ENCODE measurements at regions not wholly inside any gene's neighbourhood (a gene's known extent, or its start where the extent isn't known, plus 50 kb on each side); places are given as distances from the start of the nearest gene placed in this dataset.

- DNase-seq (ENCODE audit: low read depth in 2 of 3, low spot score in 2 of 3) = no peak
Observed at GRCh38 chr21:25334046-25334730, 273.1 kb downstream of the MRPL39 start.

DNA sequence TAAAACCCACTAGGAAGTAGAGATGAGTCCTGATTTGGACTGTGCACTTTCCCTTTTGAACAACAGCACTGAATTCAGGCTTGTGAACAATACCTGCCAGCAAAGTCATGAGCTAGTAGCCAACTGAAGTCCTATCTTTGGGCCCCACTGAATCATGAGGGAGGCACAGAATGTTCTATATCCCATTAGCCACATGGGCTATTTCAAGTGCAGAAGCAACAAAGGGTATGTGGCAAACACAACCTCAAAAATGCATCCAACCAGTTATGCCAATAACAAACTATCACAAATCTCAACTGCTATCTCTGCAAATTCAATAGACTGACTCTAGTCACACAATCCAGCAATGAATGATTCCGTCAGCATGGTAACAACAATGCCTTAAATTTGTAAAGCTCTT is 276.0 kb downstream of the MRPL39 start:
- DNase-seq (ENCODE audit: low read depth in 2 of 3, low spot score in 2 of 3) = no peak

DNA sequence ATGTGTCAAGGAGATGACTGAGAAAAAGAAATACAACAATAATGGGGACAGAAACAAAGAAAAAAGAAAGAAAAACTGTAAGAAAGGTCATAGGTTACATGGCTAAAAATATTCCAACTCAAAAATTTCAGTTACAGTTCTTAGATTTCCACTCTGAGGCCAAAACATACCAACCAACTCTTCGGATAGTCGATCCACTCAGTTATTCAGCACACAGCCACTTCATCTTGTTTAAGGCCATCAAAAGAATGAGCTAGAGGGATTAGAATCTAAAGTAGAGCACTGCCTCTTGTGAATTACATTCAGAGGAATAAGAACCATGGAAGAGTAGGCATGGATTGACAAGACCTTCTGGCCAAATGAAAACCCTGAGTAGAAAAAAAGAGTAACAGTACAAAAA is 277.0 kb downstream of the MRPL39 start:
- no peak for DNase-seq (ENCODE audit: low read depth in 2 of 3, low spot score in 2 of 3)

DNA sequence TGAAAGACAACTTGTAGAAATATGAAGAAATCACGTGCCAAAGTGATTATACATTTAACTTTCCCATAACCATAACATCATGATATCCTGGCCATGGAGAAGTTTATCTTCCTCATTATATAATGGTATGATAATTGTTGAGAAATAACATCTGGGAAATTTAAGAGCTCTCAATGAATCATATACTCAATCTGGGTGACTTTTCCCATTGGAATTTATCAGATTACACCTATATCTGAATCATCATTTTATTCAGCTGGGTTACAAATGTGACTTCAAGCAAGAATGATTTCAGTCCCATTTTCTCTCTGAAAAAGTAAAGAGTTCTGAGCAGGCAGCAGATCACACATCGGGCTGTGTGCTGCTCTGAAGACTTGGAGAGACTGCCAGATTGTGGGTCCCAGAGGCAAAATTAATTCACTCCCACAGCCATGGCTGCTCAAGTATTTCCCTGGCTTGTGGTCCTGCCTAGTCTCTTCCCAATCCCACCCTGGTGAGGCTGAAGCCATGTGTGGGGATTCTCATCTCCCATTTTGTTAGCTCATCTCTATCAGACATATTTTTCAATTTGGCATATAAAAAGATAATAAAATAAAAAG is 278.0 kb downstream of the MRPL39 start:
- DNase-seq (ENCODE audit: low read depth in 2 of 3, low spot score in 2 of 3) = no peak

DNA sequence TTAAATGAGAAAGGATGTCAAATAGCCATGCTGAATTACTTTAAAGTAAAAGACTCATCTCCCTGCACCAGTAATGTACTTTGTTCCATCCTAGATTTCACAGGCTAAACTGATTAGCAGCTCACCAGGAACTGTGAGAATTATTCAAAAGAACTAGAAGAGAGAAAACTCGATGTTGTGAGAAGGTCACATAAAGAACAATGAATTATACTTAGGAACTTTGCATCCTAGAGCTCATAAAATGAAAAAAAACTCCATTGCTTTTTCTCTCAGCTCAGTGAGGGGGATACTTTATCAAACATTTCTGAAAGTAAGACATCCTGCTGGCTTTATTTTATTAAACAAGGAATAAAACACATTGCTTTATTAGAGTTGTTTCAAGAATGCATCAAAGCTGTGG is 278.5 kb downstream of the MRPL39 start:
- no peak for DNase-seq (ENCODE audit: low read depth in 2 of 3, low spot score in 2 of 3)

GRCh38 chr21:25326181-25326580 is 281.1 kb downstream of the MRPL39 start:
- no peak for DNase-seq (ENCODE audit: low read depth in 2 of 3, low spot score in 2 of 3)

- no peak for DNase-seq (ENCODE audit: low read depth in 2 of 3, low spot score in 2 of 3)
Observed at GRCh38 chr21:25324666-25325065, 282.6 kb downstream of the MRPL39 start.

DNA sequence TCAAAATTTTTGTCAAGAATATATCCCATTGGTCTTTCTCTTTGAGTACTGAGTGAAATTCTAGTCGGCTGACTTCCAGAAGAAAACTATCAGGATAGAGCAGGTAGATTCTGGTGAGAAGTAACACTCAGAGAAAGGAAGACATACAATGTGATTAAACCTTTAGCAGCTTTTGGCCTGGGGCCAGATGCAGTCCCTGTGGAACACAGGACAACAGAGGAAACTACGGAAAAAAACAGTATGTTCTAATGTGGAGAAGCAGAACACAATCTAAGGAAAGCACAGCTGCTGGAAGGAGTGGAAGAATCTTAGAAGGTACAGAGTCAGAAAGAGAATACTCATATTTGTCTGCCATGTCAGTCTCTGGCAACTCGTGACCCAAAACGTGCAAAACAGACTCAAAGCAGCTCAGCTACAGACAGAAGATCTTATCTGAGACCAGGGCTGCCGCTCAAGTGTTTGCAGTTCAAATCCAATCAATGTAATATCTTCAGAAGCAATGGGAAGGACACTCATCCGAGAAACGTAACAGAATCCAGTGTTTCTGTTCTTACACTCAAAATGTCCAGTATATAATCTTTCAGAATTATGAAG is 283.8 kb downstream of the MRPL39 start:
- DNase-seq (ENCODE audit: low read depth in 2 of 3, low spot score in 2 of 3) = no peak

GRCh38 chr21:25314247-25314646 is 293.0 kb downstream of the MRPL39 start:
- DNase-seq (ENCODE audit: low read depth in 2 of 3, low spot score in 2 of 3) = no peak

DNA sequence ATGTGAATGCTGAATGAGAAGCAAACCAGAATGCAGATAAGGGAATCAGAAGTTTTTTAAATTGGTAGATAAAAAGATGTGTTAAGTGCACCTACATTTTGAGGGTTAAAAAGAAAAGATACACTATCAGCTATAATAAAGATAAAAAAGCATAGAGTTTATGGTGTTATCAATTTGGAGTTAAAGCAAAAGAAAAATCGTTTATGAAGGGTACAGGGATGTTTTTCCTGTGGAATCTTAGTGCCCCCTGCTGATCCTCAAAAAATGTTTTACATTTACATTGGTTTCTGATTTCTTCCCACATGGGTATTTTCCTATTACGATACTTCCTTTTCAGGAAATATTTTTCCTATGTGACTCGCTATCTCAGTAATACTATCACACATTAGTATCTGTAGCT is 293.5 kb downstream of the MRPL39 start:
- no peak for DNase-seq (ENCODE audit: low read depth in 2 of 3, low spot score in 2 of 3)

GRCh38 chr21:25307489-25307888 is 299.8 kb downstream of the MRPL39 start:
- no peak for DNase-seq (ENCODE audit: low read depth in 2 of 3, low spot score in 2 of 3)

- DNase-seq (ENCODE audit: low read depth in 2 of 3, low spot score in 2 of 3) = no peak
Observed at GRCh38 chr21:25304611-25305010, 302.7 kb downstream of the MRPL39 start.

- DNase-seq (ENCODE audit: low read depth in 2 of 3, low spot score in 2 of 3) = no peak
Observed at GRCh38 chr21:25300632-25301031, 306.6 kb downstream of the MRPL39 start.

GRCh38 chr21:25298512-25299491 is 308.5 kb downstream of the MRPL39 start:
- DNase-seq (ENCODE audit: low read depth in 2 of 3, low spot score in 2 of 3) = no peak

DNA sequence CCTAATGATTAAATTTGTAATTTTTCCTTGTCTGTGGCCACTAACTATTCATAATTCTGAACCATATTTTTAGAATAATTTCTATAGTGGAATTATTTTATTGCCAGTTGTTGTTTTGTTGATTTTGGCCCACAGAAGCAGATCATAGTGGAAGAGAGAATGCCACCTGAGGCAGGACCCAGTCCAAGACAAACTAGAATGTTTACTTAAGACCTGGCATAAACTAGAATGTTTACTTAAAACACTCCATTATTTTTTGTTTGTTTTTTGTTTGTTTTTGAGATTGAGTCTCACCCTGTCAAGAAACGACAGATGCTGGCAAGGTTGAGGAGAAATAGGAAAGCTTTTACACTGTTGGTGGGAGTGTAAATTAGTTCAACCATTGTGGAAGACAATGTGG is 310.2 kb downstream of the MRPL39 start:
- no peak for DNase-seq (ENCODE audit: low read depth in 2 of 3, low spot score in 2 of 3)

DNA sequence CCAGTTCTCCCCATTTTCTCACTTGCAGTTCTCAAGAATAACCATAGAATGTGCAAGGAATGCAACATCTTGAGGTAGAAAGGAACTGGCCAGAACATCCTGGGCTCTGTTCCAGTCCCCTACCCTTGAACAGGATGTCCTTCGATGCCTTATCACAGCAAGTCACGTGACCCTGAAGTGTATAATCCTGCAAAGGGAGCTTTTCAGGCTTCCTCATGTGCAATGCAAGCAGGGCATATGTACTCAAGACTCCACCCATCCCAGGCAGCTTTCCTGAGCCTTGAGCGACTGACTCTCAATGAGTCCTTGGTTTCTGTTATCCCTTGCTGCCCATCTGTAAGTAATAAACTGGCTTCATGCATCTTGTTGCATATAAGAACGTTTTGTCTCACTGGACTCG is 311.0 kb downstream of the MRPL39 start:
- DNase-seq (ENCODE audit: low read depth in 2 of 3, low spot score in 2 of 3) = no peak

DNA sequence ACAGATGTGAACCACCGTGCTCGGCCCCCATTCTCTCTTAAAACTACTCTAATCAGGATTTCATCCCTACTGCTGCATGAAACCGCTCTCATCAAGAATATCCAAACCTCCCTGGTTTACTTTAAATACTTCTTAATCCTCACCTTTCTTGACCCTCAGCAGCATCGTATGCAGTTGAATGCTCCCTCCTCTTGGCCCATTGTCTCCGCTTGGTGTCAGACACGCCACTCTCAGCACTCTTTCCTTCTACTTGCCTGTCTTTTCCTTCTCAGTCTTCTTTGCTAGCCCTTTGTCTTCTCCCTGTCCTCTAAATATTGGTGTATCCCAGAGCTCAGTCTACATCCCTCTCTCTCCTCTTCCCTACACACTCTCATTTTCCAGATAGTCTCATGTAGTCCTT is 314.9 kb downstream of the MRPL39 start:
- DNase-seq (ENCODE audit: low read depth in 2 of 3, low spot score in 2 of 3) = no peak

DNA sequence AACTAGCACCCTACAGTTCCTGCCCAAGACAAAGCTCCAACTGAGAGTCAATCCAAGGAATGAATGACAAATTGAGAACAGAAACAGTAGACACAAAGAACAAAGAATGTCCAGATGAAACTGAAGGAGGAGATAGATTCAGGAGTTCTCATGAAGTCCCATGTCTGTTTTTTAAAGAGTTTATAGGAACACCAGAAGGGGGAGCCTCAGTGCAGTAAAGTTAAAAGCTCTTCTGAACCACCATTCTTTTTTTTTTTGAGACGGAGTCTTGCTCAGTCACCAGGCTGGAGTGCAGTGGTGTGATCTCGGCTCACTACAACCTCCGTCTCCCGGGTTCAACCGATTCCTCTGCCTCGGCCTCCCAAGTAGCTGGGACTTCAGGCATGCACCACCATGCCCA is 323.6 kb downstream of the MRPL39 start:
- DNase-seq (ENCODE audit: low read depth in 2 of 3, low spot score in 2 of 3) = no peak

GRCh38 chr21:25281134-25281533 is 326.1 kb downstream of the MRPL39 start:
- DNase-seq (ENCODE audit: low read depth in 2 of 3, low spot score in 2 of 3) = no peak

DNA sequence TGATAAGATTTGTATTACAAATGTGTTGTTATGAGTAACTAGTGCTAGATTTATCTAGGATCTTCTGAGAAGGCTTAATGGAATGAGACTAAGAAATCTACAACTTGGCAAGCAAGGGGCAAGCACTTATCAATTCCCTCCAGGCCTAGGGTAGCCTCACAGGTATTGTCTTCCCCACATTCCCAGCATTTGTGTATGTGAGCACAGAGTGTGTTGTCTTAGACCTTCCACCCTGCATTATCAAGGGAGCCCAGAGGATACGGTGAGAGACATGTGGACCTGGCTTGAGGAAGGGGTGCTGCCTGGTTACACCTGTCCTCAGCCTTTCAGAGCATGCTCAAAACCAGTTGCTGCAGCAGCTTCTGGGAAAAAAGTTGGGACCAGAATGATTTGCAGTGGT is 327.2 kb downstream of the MRPL39 start:
- DNase-seq (ENCODE audit: low read depth in 2 of 3, low spot score in 2 of 3) = no peak

DNA sequence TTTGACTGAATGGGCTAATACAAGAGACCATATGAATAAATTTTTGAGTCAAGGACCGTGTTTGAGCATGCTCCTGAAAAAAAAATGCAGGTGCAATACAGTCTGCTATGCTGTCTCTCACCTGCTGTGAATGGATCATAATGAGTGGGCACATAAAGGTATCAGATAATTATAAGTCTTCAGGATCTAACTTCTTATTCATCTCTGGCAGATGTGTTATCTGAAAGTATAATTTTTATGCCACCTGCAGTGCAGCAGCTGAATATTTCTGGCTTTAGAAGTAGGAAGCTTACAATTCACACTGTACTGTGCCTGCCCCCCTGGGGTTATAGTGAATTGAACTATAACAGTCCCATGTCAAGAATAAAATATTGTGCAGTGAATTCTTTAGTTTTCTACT is 333.3 kb downstream of the MRPL39 start:
- DNase-seq (ENCODE audit: low read depth in 2 of 3, low spot score in 2 of 3) = no peak
